ENCODE measurements at regions not wholly inside any gene's neighbourhood (a gene's known extent, or its start where the extent isn't known, plus 50 kb on each side); places are given as distances from the start of the nearest gene placed in this dataset.

DNA sequence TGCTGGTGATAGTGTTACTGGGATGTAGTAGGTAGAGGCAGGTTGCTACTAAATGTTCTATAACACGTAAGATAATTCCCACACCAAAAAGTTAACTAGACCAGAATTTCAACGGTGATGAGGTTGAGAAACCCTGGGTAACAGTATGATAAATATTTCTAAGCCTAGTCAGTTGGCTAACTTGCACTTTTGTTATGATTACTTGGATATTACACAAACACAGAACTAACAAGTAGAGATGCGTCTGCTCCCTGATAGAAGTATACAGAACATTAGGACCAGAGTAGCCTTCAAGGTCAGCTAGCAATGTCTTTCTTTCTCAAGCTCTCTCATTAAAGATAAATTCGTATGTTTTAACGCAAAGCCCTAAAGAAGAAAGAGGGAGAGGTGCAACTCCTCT lies 86.2 kb upstream of the FZD8 start:
- Histone ChIP-seq H3K9ac (no peak overlapping the region), H3K4me3 (ENCODE audit: low read depth, low read length) (no peak overlapping the region), H2AFZ (no peak overlapping the region), H3K4me1 (no peaks in the 10 kb centered on the region), H3K27ac (no peak overlapping the region), H3K27me3 (ENCODE audit: control insufficient read depth, insufficient read depth, low read length) (no peaks in the 10 kb centered on the region), H3K4me2 (ENCODE audit: low read length) (no peak overlapping the region), H3K36me3 (ENCODE audit: control insufficient read depth, insufficient read depth, low read length) (no peaks in the 10 kb centered on the region), H3K9me3 (ENCODE audit: control insufficient read depth, low read length) (no peaks in the 10 kb centered on the region), H3K79me2 (no peaks in the 10 kb centered on the region)
- TF ChIP-seq, protein P1, sequence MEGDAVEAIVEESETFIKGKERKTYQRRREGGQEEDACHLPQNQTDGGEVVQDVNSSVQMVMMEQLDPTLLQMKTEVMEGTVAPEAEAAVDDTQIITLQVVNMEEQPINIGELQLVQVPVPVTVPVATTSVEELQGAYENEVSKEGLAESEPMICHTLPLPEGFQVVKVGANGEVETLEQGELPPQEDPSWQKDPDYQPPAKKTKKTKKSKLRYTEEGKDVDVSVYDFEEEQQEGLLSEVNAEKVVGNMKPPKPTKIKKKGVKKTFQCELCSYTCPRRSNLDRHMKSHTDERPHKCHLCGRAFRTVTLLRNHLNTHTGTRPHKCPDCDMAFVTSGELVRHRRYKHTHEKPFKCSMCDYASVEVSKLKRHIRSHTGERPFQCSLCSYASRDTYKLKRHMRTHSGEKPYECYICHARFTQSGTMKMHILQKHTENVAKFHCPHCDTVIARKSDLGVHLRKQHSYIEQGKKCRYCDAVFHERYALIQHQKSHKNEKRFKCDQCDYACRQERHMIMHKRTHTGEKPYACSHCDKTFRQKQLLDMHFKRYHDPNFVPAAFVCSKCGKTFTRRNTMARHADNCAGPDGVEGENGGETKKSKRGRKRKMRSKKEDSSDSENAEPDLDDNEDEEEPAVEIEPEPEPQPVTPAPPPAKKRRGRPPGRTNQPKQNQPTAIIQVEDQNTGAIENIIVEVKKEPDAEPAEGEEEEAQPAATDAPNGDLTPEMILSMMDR (IDR thresholded peaks at IDR 0.05): no peak

- H3K27ac ChIP-seq: no peak overlapping the region
- H3K4me3 ChIP-seq (ENCODE audit: low read depth, low read length): no peak overlapping the region
- no peak overlapping the region for H2AFZ ChIP-seq
- H3K9me3 ChIP-seq (ENCODE audit: control insufficient read depth, low read length): no peaks in the 10 kb centered on the region
- no peaks in the 10 kb centered on the region for H3K36me3 ChIP-seq (ENCODE audit: control insufficient read depth, insufficient read depth, low read length)
- H3K4me2 ChIP-seq (ENCODE audit: low read length): no peak overlapping the region
- TF ChIP-seq, protein P1 (IDR thresholded peaks at IDR 0.05): no peak
- H3K4me1 ChIP-seq: no peaks in the 10 kb centered on the region
- H3K27me3 ChIP-seq (ENCODE audit: control insufficient read depth, insufficient read depth, low read length): no peaks in the 10 kb centered on the region
- H3K9ac ChIP-seq: no peak overlapping the region
- H3K79me2 ChIP-seq: no peaks in the 10 kb centered on the region
Observed at GRCh38 chr10:35726846-35727245, 84.8 kb upstream of the FZD8 start.

GRCh38 chr10:35723992-35724391 lies 81.9 kb upstream of the FZD8 start:
- no peaks in the 10 kb centered on the region for H3K9me3 ChIP-seq (ENCODE audit: control insufficient read depth, low read length)
- no peaks in the 10 kb centered on the region for H3K79me2 ChIP-seq
- no peak overlapping the region for H2AFZ ChIP-seq
- H3K36me3 ChIP-seq (ENCODE audit: control insufficient read depth, insufficient read depth, low read length): no peaks in the 10 kb centered on the region
- H3K9ac ChIP-seq: no peak overlapping the region
- H3K4me3 ChIP-seq (ENCODE audit: low read depth, low read length): no peak overlapping the region
- TF ChIP-seq, protein P1 (IDR thresholded peaks at IDR 0.05): no peak
- no peak overlapping the region for H3K4me2 ChIP-seq (ENCODE audit: low read length)
- no peak overlapping the region for H3K27ac ChIP-seq
- no peaks in the 10 kb centered on the region for H3K4me1 ChIP-seq
- no peaks in the 10 kb centered on the region for H3K27me3 ChIP-seq (ENCODE audit: control insufficient read depth, insufficient read depth, low read length)

GRCh38 chr10:35723059-35723458 lies 81.0 kb upstream of the FZD8 start:
- H3K9me3 ChIP-seq (ENCODE audit: control insufficient read depth, low read length): no peaks in the 10 kb centered on the region
- H3K4me3 ChIP-seq (ENCODE audit: low read depth, low read length): no peak overlapping the region
- no peak overlapping the region for H3K9ac ChIP-seq
- no peak overlapping the region for H3K27ac ChIP-seq
- TF ChIP-seq, protein P1 (IDR thresholded peaks at IDR 0.05): no peak
- H3K27me3 ChIP-seq (ENCODE audit: control insufficient read depth, insufficient read depth, low read length): no peaks in the 10 kb centered on the region
- no peak overlapping the region for H2AFZ ChIP-seq
- no peaks in the 10 kb centered on the region for H3K4me1 ChIP-seq
- H3K79me2 ChIP-seq: no peaks in the 10 kb centered on the region
- no peak overlapping the region for H3K4me2 ChIP-seq (ENCODE audit: low read length)
- no peaks in the 10 kb centered on the region for H3K36me3 ChIP-seq (ENCODE audit: control insufficient read depth, insufficient read depth, low read length)

DNA sequence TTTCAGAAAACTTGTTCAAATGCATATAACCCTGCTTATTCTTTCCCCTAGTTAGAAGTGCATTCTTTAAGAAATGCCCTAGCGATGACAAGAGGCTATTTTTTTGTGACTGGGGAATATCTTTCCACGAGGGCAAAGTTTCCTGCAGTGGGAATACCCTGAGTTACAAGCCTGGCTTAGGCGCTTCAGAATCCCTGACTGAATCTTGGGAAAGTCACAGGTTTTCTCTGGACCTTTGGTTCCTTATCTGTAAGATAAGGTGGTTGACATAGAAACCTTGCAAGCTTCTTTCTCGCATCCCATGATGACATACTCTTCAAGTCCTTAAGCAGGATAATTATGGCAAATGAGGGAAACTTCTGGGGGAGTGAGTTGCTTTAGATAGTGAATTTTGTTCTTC lies 80.5 kb upstream of the FZD8 start:
- Histone ChIP-seq H3K9me3 (ENCODE audit: control insufficient read depth, low read length) (no peaks in the 10 kb centered on the region), H3K36me3 (ENCODE audit: control insufficient read depth, insufficient read depth, low read length) (no peaks in the 10 kb centered on the region), H3K4me1 (no peaks in the 10 kb centered on the region), H3K4me3 (ENCODE audit: low read depth, low read length) (no peak overlapping the region), H3K4me2 (ENCODE audit: low read length) (no peak overlapping the region), H2AFZ (no peak overlapping the region), H3K27ac (no peak overlapping the region), H3K9ac (no peak overlapping the region), H3K79me2 (no peaks in the 10 kb centered on the region), H3K27me3 (ENCODE audit: control insufficient read depth, insufficient read depth, low read length) (no peaks in the 10 kb centered on the region)
- TF ChIP-seq, protein P1 (IDR thresholded peaks at IDR 0.05): no peak

Data from parathyroid adenoma (tissue), 2 donors.